GM19455 (cell line): ENCODE measurements at regions not wholly inside any gene's neighbourhood (a gene's known extent, or its start where the extent isn't known, plus 50 kb on each side); places are given as distances from the start of the nearest gene placed in this dataset.
A peak's percentile ranks its signal among the peaks of the same experiment; 100 is the strongest.

ENCODE experiments used
- ATAC-seq: cut with Tn5 transposase; IDR thresholded peaks from one replicate; pipeline ENCODE4 v1.9.1; 2021; ENCODE audit not compliant: unreplicated experiment

GRCh38 chr10:3631291-3631690 lies 153.7 kb downstream of the KLF6 start:
- ATAC-seq: no peak

- ATAC-seq: peak; percentile 52
Measured at GRCh38 chr10:3625959-3626751, 158.9 kb downstream of the KLF6 start.

- no peak for ATAC-seq
Measured at GRCh38 chr10:3624367-3624766, 160.6 kb downstream of the KLF6 start.

- peak; percentile 49 for ATAC-seq
Measured at GRCh38 chr10:3623746-3624145, 161.3 kb downstream of the KLF6 start.

GRCh38 chr10:3622845-3623621 lies 162.0 kb downstream of the KLF6 start:
- ATAC-seq: peak; percentile 55

- no peak for ATAC-seq
Measured at GRCh38 chr10:3622427-3622826, 162.6 kb downstream of the KLF6 start.

- ATAC-seq: no peak
Measured at GRCh38 chr10:3620818-3621217, 164.2 kb downstream of the KLF6 start.

GRCh38 chr10:3619241-3619640 lies 165.8 kb downstream of the KLF6 start:
- ATAC-seq: no peak

GRCh38 chr10:3616880-3617279 lies 168.1 kb downstream of the KLF6 start:
- ATAC-seq: no peak

- no peak for ATAC-seq
Measured at GRCh38 chr10:3613318-3613717, 171.7 kb downstream of the KLF6 start.

GRCh38 chr10:3612183-3613001 lies 172.6 kb downstream of the KLF6 start:
- no peak for ATAC-seq

- no peak for ATAC-seq
Measured at GRCh38 chr10:3606309-3606708, 178.7 kb downstream of the KLF6 start.

GRCh38 chr10:3605882-3606281 lies 179.1 kb downstream of the KLF6 start:
- ATAC-seq: no peak

GRCh38 chr10:3595736-3596135 lies 189.3 kb downstream of the KLF6 start:
- no peak for ATAC-seq

GRCh38 chr10:3593611-3594010 lies 191.4 kb downstream of the KLF6 start:
- ATAC-seq: no peak

- no peak for ATAC-seq
Measured at GRCh38 chr10:3592424-3592823, 192.6 kb downstream of the KLF6 start.

- no peak for ATAC-seq
Measured at GRCh38 chr10:3588816-3589215, 196.2 kb downstream of the KLF6 start.

GRCh38 chr10:3588346-3588745 lies 196.7 kb downstream of the KLF6 start:
- no peak for ATAC-seq

- no peak for ATAC-seq
Measured at GRCh38 chr10:3584926-3585784, 199.9 kb downstream of the KLF6 start.

- ATAC-seq: no peak
Measured at GRCh38 chr10:3580565-3580964, 204.4 kb downstream of the KLF6 start.

- ATAC-seq: no peak
Measured at GRCh38 chr10:3579845-3580244, 205.2 kb downstream of the KLF6 start.
